SK-N-SH (cell line): ENCODE measurements at regions not wholly inside any gene's neighbourhood (a gene's known extent, or its start where the extent isn't known, plus 50 kb on each side); places are given as distances from the start of the nearest gene placed in this dataset.

Source experiments
- EP300 ChIP-seq, 2 experiments: IDR thresholded peaks; 2 replicates each; pipeline versions ENCODE4 v1.4.0 to v1.6.1; 2012; ENCODE audit warnings: borderline replicate concordance in 1 of 2, low read depth in 1 of 2, low read length in 1 of 2
- JUND ChIP-seq: IDR thresholded peaks from 2 replicates; pipeline ENCODE4 v1.4.0; 2012
- NRF1 ChIP-seq: IDR thresholded peaks from 2 replicates; pipeline ENCODE4 v1.6.1; 2012; ENCODE audit warnings: low read depth, mild to moderate bottlenecking, low read length
- POLR2AphosphoS5 ChIP-seq: IDR thresholded peaks from 2 replicates; pipeline ENCODE4 v1.6.1; 2012; ENCODE audit warnings: low read depth, low read length
- SIN3A ChIP-seq: IDR thresholded peaks from 2 replicates; pipeline ENCODE4 v1.6.1; 2012; ENCODE audit warnings: low read depth, mild to moderate bottlenecking, low read length, moderate library complexity, borderline replicate concordance
- TAF1 ChIP-seq: IDR thresholded peaks from 2 replicates; pipeline ENCODE4 v1.6.1; 2012; ENCODE audit warnings: low read depth, mild to moderate bottlenecking, low read length, moderate library complexity, borderline replicate concordance
- TCF12 ChIP-seq: IDR thresholded peaks from 2 replicates; pipeline ENCODE4 v1.4.0; 2012
- TEAD4 ChIP-seq: IDR thresholded peaks from 2 replicates; pipeline ENCODE4 v1.4.0; 2012; ENCODE audit warnings: mild to moderate bottlenecking, borderline replicate concordance; ENCODE audit not compliant: insufficient read depth
- YY1 ChIP-seq: IDR thresholded peaks from 2 replicates; pipeline ENCODE4 v1.4.0; 2012; ENCODE audit warnings: low read depth, mild to moderate bottlenecking
- TF ChIP-seq, protein P1 (sequence below): IDR thresholded peaks from 2 replicates; pipeline ENCODE4 v1.4.0; 2012; ENCODE audit warnings: low read depth
- TF ChIP-seq, protein P2 (sequence below): fragments of 200-600 bp; sonication (generic); IDR thresholded peaks from 2 replicates; pipeline ENCODE4 v1.6.1; 2017; ENCODE audit warnings: antibody characterized with exemption, mild to moderate bottlenecking, moderate library complexity
- TF ChIP-seq, protein P3 (sequence below): IDR thresholded peaks from 2 replicates; pipeline ENCODE4 v1.4.0; 2012; ENCODE audit warnings: low read depth, borderline replicate concordance

- TF ChIP-seq TEAD4 = no peak
- TF ChIP-seq, protein P1, sequence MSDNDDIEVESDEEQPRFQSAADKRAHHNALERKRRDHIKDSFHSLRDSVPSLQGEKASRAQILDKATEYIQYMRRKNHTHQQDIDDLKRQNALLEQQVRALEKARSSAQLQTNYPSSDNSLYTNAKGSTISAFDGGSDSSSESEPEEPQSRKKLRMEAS = no peak
- TF ChIP-seq, protein P2, sequence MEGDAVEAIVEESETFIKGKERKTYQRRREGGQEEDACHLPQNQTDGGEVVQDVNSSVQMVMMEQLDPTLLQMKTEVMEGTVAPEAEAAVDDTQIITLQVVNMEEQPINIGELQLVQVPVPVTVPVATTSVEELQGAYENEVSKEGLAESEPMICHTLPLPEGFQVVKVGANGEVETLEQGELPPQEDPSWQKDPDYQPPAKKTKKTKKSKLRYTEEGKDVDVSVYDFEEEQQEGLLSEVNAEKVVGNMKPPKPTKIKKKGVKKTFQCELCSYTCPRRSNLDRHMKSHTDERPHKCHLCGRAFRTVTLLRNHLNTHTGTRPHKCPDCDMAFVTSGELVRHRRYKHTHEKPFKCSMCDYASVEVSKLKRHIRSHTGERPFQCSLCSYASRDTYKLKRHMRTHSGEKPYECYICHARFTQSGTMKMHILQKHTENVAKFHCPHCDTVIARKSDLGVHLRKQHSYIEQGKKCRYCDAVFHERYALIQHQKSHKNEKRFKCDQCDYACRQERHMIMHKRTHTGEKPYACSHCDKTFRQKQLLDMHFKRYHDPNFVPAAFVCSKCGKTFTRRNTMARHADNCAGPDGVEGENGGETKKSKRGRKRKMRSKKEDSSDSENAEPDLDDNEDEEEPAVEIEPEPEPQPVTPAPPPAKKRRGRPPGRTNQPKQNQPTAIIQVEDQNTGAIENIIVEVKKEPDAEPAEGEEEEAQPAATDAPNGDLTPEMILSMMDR = no peak
- no peak for TF ChIP-seq TCF12
- TF ChIP-seq TAF1 = no peak
- no peak for TF ChIP-seq NRF1
- no peak for TF ChIP-seq JUND
- TF ChIP-seq, protein P3, sequence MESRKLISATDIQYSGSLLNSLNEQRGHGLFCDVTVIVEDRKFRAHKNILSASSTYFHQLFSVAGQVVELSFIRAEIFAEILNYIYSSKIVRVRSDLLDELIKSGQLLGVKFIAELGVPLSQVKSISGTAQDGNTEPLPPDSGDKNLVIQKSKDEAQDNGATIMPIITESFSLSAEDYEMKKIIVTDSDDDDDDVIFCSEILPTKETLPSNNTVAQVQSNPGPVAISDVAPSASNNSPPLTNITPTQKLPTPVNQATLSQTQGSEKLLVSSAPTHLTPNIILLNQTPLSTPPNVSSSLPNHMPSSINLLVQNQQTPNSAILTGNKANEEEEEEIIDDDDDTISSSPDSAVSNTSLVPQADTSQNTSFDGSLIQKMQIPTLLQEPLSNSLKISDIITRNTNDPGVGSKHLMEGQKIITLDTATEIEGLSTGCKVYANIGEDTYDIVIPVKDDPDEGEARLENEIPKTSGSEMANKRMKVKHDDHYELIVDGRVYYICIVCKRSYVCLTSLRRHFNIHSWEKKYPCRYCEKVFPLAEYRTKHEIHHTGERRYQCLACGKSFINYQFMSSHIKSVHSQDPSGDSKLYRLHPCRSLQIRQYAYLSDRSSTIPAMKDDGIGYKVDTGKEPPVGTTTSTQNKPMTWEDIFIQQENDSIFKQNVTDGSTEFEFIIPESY = no peak
- TF ChIP-seq SIN3A = no peak
- no peak for TF ChIP-seq YY1
- TF ChIP-seq EP300 (IDR thresholded peaks at IDR 0.05; ENCODE audit: borderline replicate concordance in 1 of 2, low read depth in 1 of 2, low read length in 1 of 2) = no peak
- no peak for TF ChIP-seq POLR2AphosphoS5
Observed at GRCh38 chr15:72836676-72837330, 53.2 kb upstream of the ADPGK start.
